ENCODE measurements at regions not wholly inside any gene's neighbourhood (a gene's known extent, or its start where the extent isn't known, plus 50 kb on each side); places are given as distances from the start of the nearest gene placed in this dataset.

- no peak for TF ChIP-seq CTCF (IDR thresholded peaks at IDR 0.05; ENCODE audit: insufficient read depth, low read depth, low read length)
- no peak for TF ChIP-seq EZH2 (IDR thresholded peaks at IDR 0.05; ENCODE audit: insufficient read depth, low read length)
Measured at GRCh38 chr4:166290426-166290825, 417.4 kb downstream of the TLL1 start.

Data from astrocyte (in vitro differentiated cells and primary cell).